Activated CD8-positive, alpha-beta T cell treated with anti-CD3 and anti-CD28 coated beads for 36 hours (primary cell): ENCODE measurements at regions not wholly inside any gene's neighbourhood (a gene's known extent, or its start where the extent isn't known, plus 50 kb on each side); places are given as distances from the start of the nearest gene placed in this dataset.

ENCODE experiments used
- ATAC-seq: fragments of 200-7000 bp; cut with Tn5 transposase; one replicate; pipeline ENCODE4 v1.10.0; 2021; ENCODE audit warnings: mild to moderate bottlenecking, moderate library complexity
- CTCF ChIA-PET: fragments of 350-600 bp; sonication (Branson Sonifier 250); formaldehyde crosslinking; loops from one replicate; lab custom pipeline; 2021; ENCODE audit warnings: antibody characterized with exemption; lab: Charles Lee
- POLR2A ChIA-PET: fragments of 350-600 bp; sonication (Branson Sonifier 250); formaldehyde crosslinking; loops from one replicate; lab custom pipeline; 2021; ENCODE audit warnings: antibody characterized with exemption; lab: Charles Lee
- DNase-seq: peaks from one replicate; pipeline ENCODE4 v3.0.0-alpha.2; 2020
- H3K27ac Mint-ChIP-seq: one replicate; pipeline ENCODE4 v1.8.0; 2021; ENCODE audit warnings: mild to moderate bottlenecking, mixed read lengths
- H3K27me3 Mint-ChIP-seq: one replicate; pipeline ENCODE4 v1.8.0; 2021; ENCODE audit warnings: mixed read lengths
- H3K36me3 Mint-ChIP-seq: one replicate; pipeline ENCODE4 v1.8.0; 2021; ENCODE audit warnings: low read depth, mixed read lengths
- H3K4me1 Mint-ChIP-seq: one replicate; pipeline ENCODE4 v1.8.0; 2021; ENCODE audit warnings: low read depth, mixed read lengths
- H3K4me3 Mint-ChIP-seq: one replicate; pipeline ENCODE4 v1.8.0; 2021; ENCODE audit warnings: mild to moderate bottlenecking, moderate library complexity, mixed read lengths
- H3K9me3 Mint-ChIP-seq: one replicate; pipeline ENCODE4 v1.8.0; 2021; ENCODE audit warnings: mixed read lengths
- CTCF ChIP-seq: fragments of 200-600 bp; IDR thresholded peaks from one replicate; pipeline ENCODE4 v1.8.0; 2022; ENCODE audit warnings: antibody characterized with exemption, mild to moderate bottlenecking
- intact Hi-C: fragments of 100-400 bp; cut with micrococcal nuclease; formaldehyde crosslinking; loops from one replicate; pipeline ENCODE4 v1.10.0; 2022

- Mint-ChIP-seq H3K4me3 (no peak overlapping the region), H3K27ac (no peak overlapping the region), H3K9me3 (no peaks in the 10 kb centered on the region), H3K27me3 (no peaks in the 10 kb centered on the region), H3K4me1 (no peaks in the 10 kb centered on the region), H3K36me3 (no peaks in the 10 kb centered on the region)
- intact Hi-C loops, result no loop called here
- POLR2A ChIA-PET, result no interaction called here
- DNase-seq (no peak), ATAC-seq (no peak)
- no peak for TF ChIP-seq CTCF
- CTCF ChIA-PET, result no interaction called here
Observed at GRCh38 chr11:103662880-103663279, 373.6 kb upstream of the DDI1 start.

- no peaks in the 10 kb centered on the region for H3K4me1 Mint-ChIP-seq
- H3K27ac Mint-ChIP-seq, result no peak overlapping the region
- ATAC-seq (no peak), DNase-seq (no peak)
- ChIA-PET POLR2A (no interaction called here), CTCF (no interaction called here)
- intact Hi-C loops, result no loop called here
- H3K27me3 Mint-ChIP-seq, result no peaks in the 10 kb centered on the region
- no peaks in the 10 kb centered on the region for H3K9me3 Mint-ChIP-seq
- no peak overlapping the region for H3K4me3 Mint-ChIP-seq
- H3K36me3 Mint-ChIP-seq, result no peaks in the 10 kb centered on the region
- no peak for TF ChIP-seq CTCF
Observed at GRCh38 chr11:103668859-103669258, 367.6 kb upstream of the DDI1 start.

- DNase-seq (no peak), ATAC-seq (no peak)
- H3K4me1 Mint-ChIP-seq, result no peaks in the 10 kb centered on the region
- POLR2A ChIA-PET, result no interaction called here
- TF ChIP-seq CTCF, result no peak
- H3K4me3 Mint-ChIP-seq, result no peak overlapping the region
- H3K36me3 Mint-ChIP-seq, result no peaks in the 10 kb centered on the region
- intact Hi-C loops, result no loop called here
- no peaks in the 10 kb centered on the region for H3K27me3 Mint-ChIP-seq
- no peaks in the 10 kb centered on the region for H3K9me3 Mint-ChIP-seq
- CTCF ChIA-PET, result interaction anchor here (1.1 kb wide), 1 partner anchor 12 kb away, joined by 3 read pairs; no protein-coding TSS in a partner anchor
- H3K27ac Mint-ChIP-seq, result no peak overlapping the region
Observed at GRCh38 chr11:103671143-103671651, 365.2 kb upstream of the DDI1 start.

- Mint-ChIP-seq H3K27ac (no peak overlapping the region), H3K9me3 (no peaks in the 10 kb centered on the region), H3K4me1 (no peaks in the 10 kb centered on the region), H3K27me3 (peaks cover 1% of the 10 kb centered on the region), H3K36me3 (no peaks in the 10 kb centered on the region), H3K4me3 (no peak overlapping the region)
- DNase-seq (no peak), ATAC-seq (no peak)
- CTCF ChIA-PET, result interaction anchor here (1.0 kb wide), 1 partner anchor 9 kb away, joined by 3 read pairs; no protein-coding TSS in a partner anchor
- intact Hi-C loops, result no loop called here
- no peak for TF ChIP-seq CTCF
- POLR2A ChIA-PET, result no interaction called here
Observed at GRCh38 chr11:103673773-103674172, 362.7 kb upstream of the DDI1 start.

- ATAC-seq (no peak), DNase-seq (no peak)
- POLR2A ChIA-PET, result no interaction called here
- Mint-ChIP-seq H3K27ac (no peak overlapping the region), H3K4me3 (no peak overlapping the region), H3K36me3 (no peaks in the 10 kb centered on the region), H3K9me3 (no peaks in the 10 kb centered on the region), H3K4me1 (no peaks in the 10 kb centered on the region), H3K27me3 (peaks cover 1% of the 10 kb centered on the region)
- no peak for TF ChIP-seq CTCF
- intact Hi-C loops, result no loop called here
- CTCF ChIA-PET, result no interaction called here
Observed at GRCh38 chr11:103676413-103676812, 360.0 kb upstream of the DDI1 start.
